ENCODE measurements at regions not wholly inside any gene's neighbourhood (a gene's known extent, or its start where the extent isn't known, plus 50 kb on each side); places are given as distances from the start of the nearest gene placed in this dataset.
A peak's percentile ranks its signal among the peaks of the same experiment; 100 is the strongest.

DNA sequence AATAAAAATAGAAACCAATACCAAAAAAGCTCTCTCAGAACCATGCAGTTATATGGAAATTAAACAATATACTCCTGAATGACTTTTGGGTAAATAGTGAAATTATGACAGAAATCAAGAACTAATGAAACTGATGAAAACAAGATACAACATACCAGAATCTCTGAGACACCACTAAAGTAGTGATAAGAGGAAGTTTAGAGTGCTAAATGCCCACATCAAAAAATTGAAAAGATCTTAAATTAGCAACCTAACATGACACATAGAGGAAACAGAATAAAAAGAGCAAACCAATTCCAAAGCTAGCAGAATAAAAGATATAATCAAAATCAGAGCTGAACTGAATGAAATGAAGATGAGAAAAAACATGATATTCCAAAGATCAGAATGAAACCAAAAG lies 430.9 kb downstream of the LTN1 start:
- H2AFZ ChIP-seq (ENCODE audit: low read depth, low read length) = no peak overlapping the region
- no peak overlapping the region for H3K9ac ChIP-seq (ENCODE audit: low read length)
- no peaks in the 10 kb centered on the region for H3K27me3 Mint-ChIP-seq (ENCODE audit: low read depth, unreplicated experiment)
- peak; percentile 64 for FAIRE-seq
- H3K27ac ChIP-seq (ENCODE audit: low read depth, low read length) = no peak overlapping the region
- TF ChIP-seq EZH2 (IDR thresholded peaks at IDR 0.05; ENCODE audit: insufficient read depth, low read length) = no peak
- TF ChIP-seq, protein P1, sequence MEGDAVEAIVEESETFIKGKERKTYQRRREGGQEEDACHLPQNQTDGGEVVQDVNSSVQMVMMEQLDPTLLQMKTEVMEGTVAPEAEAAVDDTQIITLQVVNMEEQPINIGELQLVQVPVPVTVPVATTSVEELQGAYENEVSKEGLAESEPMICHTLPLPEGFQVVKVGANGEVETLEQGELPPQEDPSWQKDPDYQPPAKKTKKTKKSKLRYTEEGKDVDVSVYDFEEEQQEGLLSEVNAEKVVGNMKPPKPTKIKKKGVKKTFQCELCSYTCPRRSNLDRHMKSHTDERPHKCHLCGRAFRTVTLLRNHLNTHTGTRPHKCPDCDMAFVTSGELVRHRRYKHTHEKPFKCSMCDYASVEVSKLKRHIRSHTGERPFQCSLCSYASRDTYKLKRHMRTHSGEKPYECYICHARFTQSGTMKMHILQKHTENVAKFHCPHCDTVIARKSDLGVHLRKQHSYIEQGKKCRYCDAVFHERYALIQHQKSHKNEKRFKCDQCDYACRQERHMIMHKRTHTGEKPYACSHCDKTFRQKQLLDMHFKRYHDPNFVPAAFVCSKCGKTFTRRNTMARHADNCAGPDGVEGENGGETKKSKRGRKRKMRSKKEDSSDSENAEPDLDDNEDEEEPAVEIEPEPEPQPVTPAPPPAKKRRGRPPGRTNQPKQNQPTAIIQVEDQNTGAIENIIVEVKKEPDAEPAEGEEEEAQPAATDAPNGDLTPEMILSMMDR (IDR thresholded peaks at IDR 0.05; ENCODE audit: insufficient read depth, low read depth, low read length) = no peak
- no peaks in the 10 kb centered on the region for H3K4me1 ChIP-seq (ENCODE audit: insufficient read depth, low read length)
- H3K36me3 Mint-ChIP-seq (ENCODE audit: low read depth, unreplicated experiment) = peaks cover 2% of the 10 kb centered on the region
- peaks cover 16% of the 10 kb centered on the region for H3K9me3 Mint-ChIP-seq (ENCODE audit: unreplicated experiment)
- no peak overlapping the region for H3K4me3 Mint-ChIP-seq (ENCODE audit: unreplicated experiment)
- no peaks in the 10 kb centered on the region for H3K9me3 ChIP-seq (ENCODE audit: insufficient read depth, low read depth, low read length)
- H4K20me1 ChIP-seq (ENCODE audit: insufficient read depth, low read length) = no peaks in the 10 kb centered on the region
- no peak overlapping the region for H3K4me2 ChIP-seq (ENCODE audit: low read length)
- H3K79me2 ChIP-seq (ENCODE audit: insufficient read depth, low read length) = no peaks in the 10 kb centered on the region
- no peaks in the 10 kb centered on the region for H3K27me3 ChIP-seq (ENCODE audit: insufficient read depth, low read length)
- no peak overlapping the region for H3K4me3 ChIP-seq (ENCODE audit: insufficient read depth, low read depth, low read length)
- no peak overlapping the region for H3K27ac Mint-ChIP-seq (ENCODE audit: unreplicated experiment)
- no peak for DNase-seq (ENCODE audit: low read depth)
- H3K4me1 Mint-ChIP-seq (ENCODE audit: low read depth, unreplicated experiment) = no peaks in the 10 kb centered on the region
- H3K36me3 ChIP-seq (ENCODE audit: insufficient read depth, low read length) = no peaks in the 10 kb centered on the region

DNA sequence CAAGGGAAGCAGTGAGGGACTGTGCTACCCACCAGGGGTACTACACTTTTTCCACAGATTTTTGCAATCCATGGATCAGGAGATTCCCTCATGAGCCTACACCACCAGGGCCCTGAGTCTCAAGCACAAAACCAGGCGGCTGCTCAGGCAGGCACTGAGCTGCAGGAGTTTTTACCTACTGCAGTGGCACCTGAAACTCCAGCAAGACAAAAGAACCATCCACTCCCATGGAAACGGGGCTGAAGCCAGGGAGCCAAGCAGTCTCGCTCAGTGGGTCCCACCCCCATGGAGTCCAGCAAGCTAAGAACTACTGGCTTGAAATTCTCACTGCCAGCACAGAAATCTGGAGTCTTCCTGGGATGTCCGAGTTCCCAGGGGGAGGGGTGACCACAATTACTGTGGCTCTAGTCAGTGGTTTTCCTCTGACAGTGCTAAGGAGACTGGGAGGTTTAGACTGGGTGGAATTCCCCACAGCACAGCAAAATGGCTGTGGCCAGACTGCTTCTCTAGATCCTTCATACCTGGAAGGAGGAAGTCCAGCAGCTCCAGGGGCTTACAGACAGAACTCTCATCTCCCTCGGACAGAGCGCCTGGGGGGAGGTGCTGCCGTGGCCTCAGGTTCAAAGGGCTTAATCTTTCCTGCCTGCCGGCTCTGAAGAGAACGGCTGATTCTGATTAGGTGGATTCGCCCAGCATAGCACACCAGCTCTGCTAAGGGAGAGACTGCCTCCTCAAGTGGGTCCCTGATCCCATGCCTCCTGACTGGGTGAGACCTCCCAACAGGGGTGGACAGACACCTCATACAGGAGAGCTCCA lies 437.8 kb downstream of the LTN1 start:
- Histone ChIP-seq H3K4me3 (ENCODE audit: insufficient read depth, low read depth, low read length) (no peak overlapping the region), H4K20me1 (ENCODE audit: insufficient read depth, low read length) (no peaks in the 10 kb centered on the region), H3K9ac (ENCODE audit: low read length) (no peak overlapping the region), H3K36me3 (ENCODE audit: insufficient read depth, low read length) (no peaks in the 10 kb centered on the region), H3K27ac (ENCODE audit: low read depth, low read length) (no peak overlapping the region), H3K27me3 (ENCODE audit: insufficient read depth, low read length) (no peaks in the 10 kb centered on the region), H3K4me2 (ENCODE audit: low read length) (peak overlapping the region; percentile 34), H3K9me3 (ENCODE audit: insufficient read depth, low read depth, low read length) (no peaks in the 10 kb centered on the region), H3K79me2 (ENCODE audit: insufficient read depth, low read length) (no peaks in the 10 kb centered on the region), H2AFZ (ENCODE audit: low read depth, low read length) (peak overlapping the region; percentile 32), H3K4me1 (ENCODE audit: insufficient read depth, low read length) (peaks cover 7% of the 10 kb centered on the region)
- peaks cover 6% of the 10 kb centered on the region for H3K9me3 Mint-ChIP-seq (ENCODE audit: unreplicated experiment)
- H3K4me1 Mint-ChIP-seq (ENCODE audit: low read depth, unreplicated experiment) = peaks cover 9% of the 10 kb centered on the region
- DNase-seq (ENCODE audit: low read depth) = peak; percentile 79
- TF ChIP-seq EZH2 (IDR thresholded peaks at IDR 0.05; ENCODE audit: insufficient read depth, low read length) = no peak
- TF ChIP-seq, protein P1 (IDR thresholded peaks at IDR 0.05; ENCODE audit: insufficient read depth, low read depth, low read length) = no peak
- no peak for FAIRE-seq
- H3K36me3 Mint-ChIP-seq (ENCODE audit: low read depth, unreplicated experiment) = no peaks in the 10 kb centered on the region
- H3K27ac Mint-ChIP-seq (ENCODE audit: unreplicated experiment) = peak overlapping the region; percentile 50
- H3K27me3 Mint-ChIP-seq (ENCODE audit: low read depth, unreplicated experiment) = no peaks in the 10 kb centered on the region
- H3K4me3 Mint-ChIP-seq (ENCODE audit: unreplicated experiment) = peak overlapping the region; percentile 3
